K562 (cell line): ENCODE measurements at regions not wholly inside any gene's neighbourhood (a gene's known extent, or its start where the extent isn't known, plus 50 kb on each side); places are given as distances from the start of the nearest gene placed in this dataset.

Source experiments
- CTBP1 ChIP-seq: fragments of 450-650 bp; IDR thresholded peaks from 2 replicates; pipeline ENCODE4 v1.6.1; 2016; ENCODE audit warnings: borderline replicate concordance
- JUND ChIP-seq, 2 experiments: IDR thresholded peaks; 2 replicates in 1 of 2; 3 replicates in 1 of 2; pipeline ENCODE4 v1.6.1; 2011; ENCODE audit warnings: borderline replicate concordance in 2 of 2, low read depth in 2 of 2, low read length in 2 of 2, improper control_type of control experiment in 1 of 2, missing biosample characterization in 1 of 2, missing genetic modification characterization in 1 of 2, missing genetic modification reagents in 1 of 2
- NKRF ChIP-seq: fragments of 450-650 bp; IDR thresholded peaks from 2 replicates; pipeline ENCODE4 v1.6.1; 2016; ENCODE audit warnings: borderline replicate concordance
- SMC3 ChIP-seq: conservative IDR thresholded peaks from 2 replicates; pipeline ENCODE4 v1.6.1; 2011; ENCODE audit warnings: low read depth, low read length, improper control_type of control experiment; ENCODE audit not compliant: insufficient read depth
- USF1 ChIP-seq: sonication (generic); formaldehyde crosslinking; IDR thresholded peaks from 2 replicates; pipeline ENCODE4 v1.9.0; 2022; ENCODE audit warnings: mild to moderate bottlenecking, missing genetic modification reagents
- ZNF263 ChIP-seq: sonication (generic); formaldehyde crosslinking; IDR thresholded peaks from 2 replicates; pipeline ENCODE4 v1.8.0; 2022; ENCODE audit warnings: mild to moderate bottlenecking, missing genetic modification reagents, borderline replicate concordance
- ZNF384 ChIP-seq: IDR thresholded peaks from 2 replicates; pipeline ENCODE4 v1.6.1; 2012; ENCODE audit warnings: low read depth, low read length, improper control_type of control experiment
- ZNF766 ChIP-seq: fragments of 200-800 bp; sonication (Bioruptor generic); conservative IDR thresholded peaks from 2 replicates; pipeline ENCODE4 v1.6.1; 2016; ENCODE audit warnings: missing genetic modification characterization, missing compliant biosample characterization
- ZSCAN29 ChIP-seq: fragments of 450-650 bp; IDR thresholded peaks from 2 replicates; pipeline ENCODE4 v1.6.1; 2017
- ZSCAN32 ChIP-seq: fragments of 450-650 bp; formaldehyde crosslinking; IDR thresholded peaks from 2 replicates; pipeline ENCODE4 v1.4.0; 2020; ENCODE audit warnings: mild to moderate bottlenecking, moderate library complexity

- TF ChIP-seq SMC3 (no peak), ZNF384 (no peak), CTBP1 (no peak), ZNF766 (no peak), USF1 (CRISPR knock-in tag) (no peak), ZNF263 (CRISPR knock-in tag) (no peak), JUND (IDR thresholded peaks at IDR 0.05; ENCODE audit: borderline replicate concordance, low read depth, low read length) (no peak), JUND (tag; IDR thresholded peaks at IDR 0.05; ENCODE audit: borderline replicate concordance, low read depth, low read length) (no peak), ZSCAN32 (CRISPR knock-in tag) (no peak), NKRF (no peak), ZSCAN29 (no peak)
Observed at GRCh38 chr10:105596749-105597148, 955.7 kb downstream of the SORCS3 start (continued).
